Caco-2 (cell line): ENCODE measurements at regions not wholly inside any gene's neighbourhood (a gene's known extent, or its start where the extent isn't known, plus 50 kb on each side); places are given as distances from the start of the nearest gene placed in this dataset.

Source experiments
- BruUV-seq: library from RNA; stranded (reverse); fragments of 400-500 nt; replicated peaks from 2 replicates; lab custom pipeline; 2021; lab: Mats Ljungman, UMichigan
- CTCF ChIA-PET: fragments of 300-600 bp; sonication (Branson Sonifier 250); formaldehyde crosslinking; loops from one replicate; lab custom pipeline; 2022; ENCODE audit warnings: antibody characterized with exemption; lab: Charles Lee
- POLR2A ChIA-PET: fragments of 300-600 bp; sonication (Branson Sonifier 250); formaldehyde crosslinking; loops from one replicate; lab custom pipeline; 2022; ENCODE audit warnings: antibody characterized with exemption; lab: Charles Lee
- DNase-seq, 2 experiments: peaks; one replicate each; pipeline versions ENCODE4 v3.0.0 to v3.0.0-alpha.2; 2020 to 2022
- H3K27me3 ChIP-seq: replicated peaks from 2 replicates; pipeline ENCODE4 v1.6.0; 2011; ENCODE audit warnings: low read length; ENCODE audit not compliant: control insufficient read depth, insufficient read depth
- H3K36me3 ChIP-seq: 2 replicates; pipeline ENCODE4 v1.5.1; 2011; ENCODE audit warnings: low read length; ENCODE audit not compliant: control insufficient read depth, insufficient read depth
- H3K4me1 ChIP-seq: fragments of 250-450 bp; sonication (Bioruptor Pico); 2 replicates; pipeline ENCODE4 v1.5.1; 2020; ENCODE audit warnings: mild to moderate bottlenecking
- H3K4me3 ChIP-seq: 2 replicates; pipeline ENCODE4 v1.5.1; 2011; ENCODE audit warnings: low read depth, mild to moderate bottlenecking, control low read depth, low read length
- H3K9me3 ChIP-seq: fragments of 250-450 bp; sonication (Bioruptor Pico); 2 replicates; pipeline ENCODE4 v1.5.1; 2020; ENCODE audit warnings: mild to moderate bottlenecking, moderate library complexity
- H3K27ac Mint-ChIP-seq: one replicate; pipeline ENCODE4 v1.8.0; 2022; ENCODE audit warnings: mixed read lengths; ENCODE audit not compliant: unreplicated experiment
- H3K27me3 Mint-ChIP-seq: one replicate; pipeline ENCODE4 v1.8.0; 2022; ENCODE audit warnings: mixed read lengths; ENCODE audit not compliant: insufficient read depth, unreplicated experiment
- H3K36me3 Mint-ChIP-seq: one replicate; pipeline ENCODE4 v1.8.0; 2022; ENCODE audit warnings: mild to moderate bottlenecking, mixed read lengths; ENCODE audit not compliant: insufficient read depth, unreplicated experiment
- H3K4me1 Mint-ChIP-seq: one replicate; pipeline ENCODE4 v1.8.0; 2022; ENCODE audit warnings: low read depth, mixed read lengths; ENCODE audit not compliant: unreplicated experiment
- H3K4me3 Mint-ChIP-seq: one replicate; pipeline ENCODE4 v1.8.0; 2022; ENCODE audit warnings: mild to moderate bottlenecking, moderate library complexity, mixed read lengths; ENCODE audit not compliant: unreplicated experiment
- H3K9me3 Mint-ChIP-seq: one replicate; pipeline ENCODE4 v1.8.0; 2022; ENCODE audit warnings: mixed read lengths; ENCODE audit not compliant: unreplicated experiment
- CTCF ChIP-seq, 2 experiments: fragments of 200-600 bp in 1 of 2; IDR thresholded peaks; 1 replicate in 1 of 2; 2 replicates in 1 of 2; pipeline versions ENCODE4 v1.5.1 to v1.8.0; 2011 to 2022; ENCODE audit warnings: antibody characterized with exemption in 1 of 2, control low read depth in 1 of 2, inconsistent platforms in 1 of 2, low read depth in 1 of 2, low read length in 1 of 2, mild to moderate bottlenecking in 1 of 2, moderate library complexity in 1 of 2; ENCODE audit not compliant: insufficient read depth in 1 of 2, severe bottlenecking in 1 of 2, unreplicated experiment in 1 of 2
- intact Hi-C: fragments of 100-400 bp; cut with micrococcal nuclease; formaldehyde crosslinking; loops from one replicate; pipeline ENCODE4 v1.10.0; 2022; ENCODE audit not compliant: unreplicated experiment

DNA sequence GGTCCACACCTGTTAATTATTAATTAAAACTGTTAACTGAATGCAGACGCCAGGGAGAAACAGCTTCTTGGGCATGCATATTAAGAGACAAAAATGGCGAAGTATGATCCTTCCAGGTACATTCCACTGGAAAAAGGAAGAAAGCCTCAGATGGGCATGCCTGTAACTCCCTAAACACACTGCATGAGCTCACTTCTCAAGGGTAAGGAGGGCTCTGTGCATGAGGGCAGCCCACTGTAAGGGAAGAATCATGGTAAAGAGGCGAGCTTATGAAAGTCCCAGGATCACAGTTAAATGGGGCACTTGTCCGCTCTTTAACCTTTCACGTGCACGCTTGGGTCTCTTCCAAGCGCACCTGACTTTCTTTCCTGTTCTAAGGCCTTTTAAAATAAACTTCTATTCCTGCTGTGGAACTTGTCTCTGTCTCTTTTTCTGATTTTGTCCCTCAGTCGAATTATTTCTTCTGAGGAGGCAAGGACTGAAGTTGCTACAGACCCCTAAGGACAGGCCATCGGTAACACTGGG, 321.7 kb downstream of the PPP1R2C start:
- no peaks in the 10 kb centered on the region for H3K27me3 ChIP-seq
- intact Hi-C loops, result no loop called here
- TF ChIP-seq CTCF (IDR thresholded peaks at IDR 0.05; ENCODE audit: insufficient read depth in 1 of 2, low read depth in 1 of 2, low read length in 1 of 2, severe bottlenecking in 1 of 2, unreplicated experiment in 1 of 2), result no peak
- Mint-ChIP-seq H3K9me3 (no peaks in the 10 kb centered on the region), H3K4me1 (no peaks in the 10 kb centered on the region), H3K36me3 (no peaks in the 10 kb centered on the region), H3K27ac (no peak overlapping the region), H3K4me3 (no peak overlapping the region), H3K27me3 (peaks cover 5% of the 10 kb centered on the region)
- H3K4me1 ChIP-seq, result no peaks in the 10 kb centered on the region; the same call in 1 of the 2 replicates
- H3K36me3 ChIP-seq, result no peaks in the 10 kb centered on the region
- DNase-seq, result no peak
- BruUV-seq, result no TSS peak
- CTCF ChIA-PET, result no interaction called here
- POLR2A ChIA-PET, result no interaction called here
- H3K9me3 ChIP-seq, result no peaks in the 10 kb centered on the region
- H3K4me3 ChIP-seq, result no peak overlapping the region

GRCh38 chrX:42450228-42450627, 327.7 kb downstream of the PPP1R2C start:
- Mint-ChIP-seq H3K4me1 (no peaks in the 10 kb centered on the region), H3K4me3 (no peak overlapping the region), H3K9me3 (peaks cover 15% of the 10 kb centered on the region), H3K27me3 (peaks cover 3% of the 10 kb centered on the region), H3K27ac (no peak overlapping the region), H3K36me3 (no peaks in the 10 kb centered on the region)
- intact Hi-C loops, result no loop called here
- DNase-seq, result no peak
- CTCF ChIA-PET, result no interaction called here
- Histone ChIP-seq H3K4me3 (no peak overlapping the region), H3K9me3 (no peaks in the 10 kb centered on the region), H3K27me3 (no peaks in the 10 kb centered on the region), H3K36me3 (no peaks in the 10 kb centered on the region), H3K4me1 (no peaks in the 10 kb centered on the region)
- POLR2A ChIA-PET, result no interaction called here
- TF ChIP-seq CTCF (IDR thresholded peaks at IDR 0.05; ENCODE audit: insufficient read depth in 1 of 2, low read depth in 1 of 2, low read length in 1 of 2, severe bottlenecking in 1 of 2, unreplicated experiment in 1 of 2), result no peak
- no TSS peak for BruUV-seq

DNA sequence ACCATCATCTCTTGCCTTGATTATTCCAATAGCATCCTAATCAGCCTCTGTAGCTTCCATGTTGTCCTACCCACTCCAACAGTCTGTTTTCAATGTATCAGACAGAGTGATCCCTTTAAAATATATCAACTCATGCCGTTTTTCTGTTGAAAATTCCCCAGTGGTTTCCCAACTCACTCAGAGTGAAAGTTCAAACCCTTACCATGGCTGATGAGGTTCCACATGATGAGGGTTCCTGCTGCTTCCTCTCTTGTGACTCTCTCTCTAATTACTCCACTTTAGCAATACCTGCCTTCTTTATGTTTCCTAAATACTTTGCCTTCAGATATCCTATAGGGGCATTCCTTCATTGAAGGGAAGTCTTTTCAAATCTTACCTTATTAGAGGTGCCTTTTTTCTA, 334.7 kb downstream of the PPP1R2C start:
- no peak overlapping the region for H3K4me3 Mint-ChIP-seq
- POLR2A ChIA-PET, result no interaction called here

More for the DNA sequence above, 334.7 kb downstream of the PPP1R2C start:
- Mint-ChIP-seq H3K4me1 (no peaks in the 10 kb centered on the region), H3K27me3 (peaks cover 7% of the 10 kb centered on the region), H3K9me3 (peaks cover 11% of the 10 kb centered on the region), H3K36me3 (no peaks in the 10 kb centered on the region), H3K27ac (no peak overlapping the region)
- CTCF ChIA-PET, result no interaction called here
- intact Hi-C loops, result no loop called here
- Histone ChIP-seq H3K27me3 (no peaks in the 10 kb centered on the region), H3K36me3 (no peaks in the 10 kb centered on the region), H3K4me3 (no peak overlapping the region), H3K9me3 (no peaks in the 10 kb centered on the region), H3K4me1 (no peaks in the 10 kb centered on the region)
- DNase-seq, result no peak
- TF ChIP-seq CTCF (IDR thresholded peaks at IDR 0.05; ENCODE audit: insufficient read depth in 1 of 2, low read depth in 1 of 2, low read length in 1 of 2, severe bottlenecking in 1 of 2, unreplicated experiment in 1 of 2), result no peak
- no TSS peak for BruUV-seq
